ENCODE measurements at regions not wholly inside any gene's neighbourhood (a gene's known extent, or its start where the extent isn't known, plus 50 kb on each side); places are given as distances from the start of the nearest gene placed in this dataset.
"Not testable (repeated sequence)": the region's sequence is repeated elsewhere in the genome, so short reads cannot be mapped to it uniquely, and the experiment has no call there.

DNA sequence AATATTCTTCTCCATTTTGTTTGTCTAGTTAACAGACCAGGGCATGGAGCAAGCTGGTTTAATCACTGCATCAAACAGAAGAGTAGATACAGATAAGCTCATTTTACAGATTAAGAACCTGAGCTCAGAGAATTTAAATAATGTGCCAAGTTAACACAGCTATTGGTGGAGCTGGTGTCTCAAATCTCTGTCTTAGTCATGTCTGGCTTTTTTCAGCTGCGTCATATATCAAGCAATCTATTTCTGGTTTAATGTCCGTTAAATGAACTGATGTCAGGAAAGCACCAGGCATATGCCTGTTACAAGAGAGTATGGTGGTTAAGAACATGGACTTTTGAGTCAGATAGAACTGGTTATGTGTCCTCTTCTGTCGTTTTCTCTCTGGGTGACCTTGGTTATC, 79.8 kb upstream of the ADGRA3 start:
- H3K9ac ChIP-seq (ENCODE audit: low read depth in 2 of 2, low read length in 2 of 2): no peak overlapping the region
- TF ChIP-seq, protein P1, sequence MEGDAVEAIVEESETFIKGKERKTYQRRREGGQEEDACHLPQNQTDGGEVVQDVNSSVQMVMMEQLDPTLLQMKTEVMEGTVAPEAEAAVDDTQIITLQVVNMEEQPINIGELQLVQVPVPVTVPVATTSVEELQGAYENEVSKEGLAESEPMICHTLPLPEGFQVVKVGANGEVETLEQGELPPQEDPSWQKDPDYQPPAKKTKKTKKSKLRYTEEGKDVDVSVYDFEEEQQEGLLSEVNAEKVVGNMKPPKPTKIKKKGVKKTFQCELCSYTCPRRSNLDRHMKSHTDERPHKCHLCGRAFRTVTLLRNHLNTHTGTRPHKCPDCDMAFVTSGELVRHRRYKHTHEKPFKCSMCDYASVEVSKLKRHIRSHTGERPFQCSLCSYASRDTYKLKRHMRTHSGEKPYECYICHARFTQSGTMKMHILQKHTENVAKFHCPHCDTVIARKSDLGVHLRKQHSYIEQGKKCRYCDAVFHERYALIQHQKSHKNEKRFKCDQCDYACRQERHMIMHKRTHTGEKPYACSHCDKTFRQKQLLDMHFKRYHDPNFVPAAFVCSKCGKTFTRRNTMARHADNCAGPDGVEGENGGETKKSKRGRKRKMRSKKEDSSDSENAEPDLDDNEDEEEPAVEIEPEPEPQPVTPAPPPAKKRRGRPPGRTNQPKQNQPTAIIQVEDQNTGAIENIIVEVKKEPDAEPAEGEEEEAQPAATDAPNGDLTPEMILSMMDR (IDR thresholded peaks at IDR 0.05): no peak
- no peaks in the 10 kb centered on the region for H3K27me3 ChIP-seq
- no peaks in the 10 kb centered on the region for H3K4me1 ChIP-seq
- no peaks in the 10 kb centered on the region for H3K36me3 ChIP-seq
- no peak overlapping the region for H3K4me3 ChIP-seq
- no peak overlapping the region for H3K27ac ChIP-seq
- intact Hi-C loops (cut with DNase I): no loop called here
- no peaks in the 10 kb centered on the region for H3K9me3 ChIP-seq
- DNase-seq: no peak

DNA sequence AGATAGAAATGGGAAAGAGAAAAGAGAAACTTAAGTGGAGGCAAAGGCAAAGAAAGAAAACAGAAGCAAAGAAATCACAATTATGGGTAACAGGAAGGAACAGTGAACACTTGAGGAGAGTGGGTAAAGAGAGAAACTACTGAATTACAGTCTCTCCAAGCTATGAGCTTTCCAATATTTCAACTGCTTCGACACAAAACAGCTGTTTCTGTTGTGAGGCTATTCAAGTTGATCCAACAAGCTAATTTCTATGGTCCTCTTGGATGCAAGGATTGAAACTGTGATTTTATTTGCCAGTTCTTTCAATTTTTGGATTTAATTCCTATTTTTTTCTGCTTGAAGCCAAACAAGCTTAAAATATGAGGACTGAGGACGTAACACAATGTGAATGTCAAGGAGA, 80.5 kb upstream of the ADGRA3 start:
- Histone ChIP-seq H3K4me1 (no peaks in the 10 kb centered on the region), H3K9me3 (no peaks in the 10 kb centered on the region), H3K27ac (no peak overlapping the region), H3K36me3 (no peaks in the 10 kb centered on the region), H3K4me3 (no peak overlapping the region), H3K9ac (ENCODE audit: low read depth in 2 of 2, low read length in 2 of 2) (no peak overlapping the region), H3K27me3 (no peaks in the 10 kb centered on the region)
- intact Hi-C loops (cut with DNase I): no loop called here
- no peak for DNase-seq
- TF ChIP-seq, protein P1 (IDR thresholded peaks at IDR 0.05): no peak

DNA sequence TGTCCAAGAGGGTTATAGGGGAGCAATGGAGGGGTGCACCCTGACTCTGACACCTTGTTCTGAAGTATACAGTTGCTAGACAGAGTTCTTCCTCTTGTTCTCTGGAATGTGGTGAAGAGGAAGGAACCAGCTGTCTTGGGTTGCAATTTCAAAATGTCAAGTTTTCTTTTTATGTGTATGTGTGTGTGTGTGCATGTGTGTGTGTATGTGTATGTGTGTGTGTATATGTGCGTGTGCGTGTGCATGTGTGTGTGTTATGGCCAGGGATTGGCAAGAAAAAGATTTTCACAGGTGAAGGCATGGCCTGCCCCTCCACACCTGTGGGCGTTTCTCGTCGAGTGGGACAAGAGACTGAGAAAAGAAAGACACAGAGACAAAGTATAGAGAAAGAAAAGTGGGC, 81.6 kb upstream of the ADGRA3 start:
- H3K4me3 ChIP-seq: no peak overlapping the region
- H3K9ac ChIP-seq (ENCODE audit: low read depth in 2 of 2, low read length in 2 of 2): no peak overlapping the region
- H3K9me3 ChIP-seq: no peaks in the 10 kb centered on the region
- no peak overlapping the region for H3K27ac ChIP-seq
- TF ChIP-seq, protein P1 (IDR thresholded peaks at IDR 0.05): no peak
- no peaks in the 10 kb centered on the region for H3K27me3 ChIP-seq
- intact Hi-C loops (cut with DNase I): no loop called here
- H3K36me3 ChIP-seq: no peaks in the 10 kb centered on the region
- DNase-seq: no peak
- no peaks in the 10 kb centered on the region for H3K4me1 ChIP-seq

DNA sequence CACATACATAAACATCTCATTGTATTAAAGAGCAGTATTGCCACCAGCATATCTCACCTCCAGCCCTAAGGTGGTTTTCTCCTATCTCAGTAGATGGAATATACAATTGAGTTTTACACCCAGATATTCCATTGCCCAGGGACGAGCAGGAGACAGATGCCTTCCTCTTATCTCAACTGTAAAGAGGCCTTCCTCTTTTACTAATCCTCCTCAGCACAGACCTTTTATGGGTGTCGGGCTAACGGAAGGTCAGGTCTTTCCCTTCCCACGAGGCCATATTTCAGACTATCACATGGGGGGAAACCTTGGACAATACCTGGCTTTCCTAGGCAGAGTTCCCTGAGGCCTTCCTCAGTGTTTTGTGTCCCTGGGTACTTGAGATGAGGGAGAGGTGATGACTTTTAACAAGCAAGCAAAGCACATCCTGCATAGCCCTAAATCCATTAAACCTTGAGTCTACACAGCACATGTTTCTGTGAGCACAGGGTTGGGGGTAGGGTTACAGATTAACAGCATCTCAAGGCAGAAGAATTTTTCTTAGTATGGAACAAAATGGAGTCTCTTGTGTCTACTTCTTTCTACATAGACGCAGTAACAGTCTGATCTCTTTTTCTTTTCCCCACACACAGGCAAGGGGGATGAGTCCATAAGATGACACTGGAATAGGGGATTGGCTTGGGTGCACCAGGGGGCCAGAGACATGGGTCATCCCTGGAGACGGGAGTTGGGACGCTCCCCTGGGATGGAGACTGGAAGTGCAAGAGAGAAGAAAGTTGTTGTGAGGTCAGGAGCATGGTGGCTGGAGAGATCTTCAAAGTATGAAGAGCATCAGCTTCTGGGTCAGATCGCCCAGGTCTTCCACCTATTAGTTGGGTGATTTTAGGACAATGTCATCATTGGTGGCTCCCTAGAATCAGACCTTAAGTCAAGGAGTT, 82.5 kb upstream of the ADGRA3 start:
- intact Hi-C loops (cut with DNase I); H3K27me3 ChIP-seq; H3K36me3 ChIP-seq; H3K4me3 ChIP-seq; H3K9me3 ChIP-seq; H3K4me1 ChIP-seq; H3K27ac ChIP-seq; DNase-seq: not testable (repeated sequence)
- peak overlapping the region in 1 of 2 donors; percentile 12 for H3K9ac ChIP-seq (ENCODE audit: low read depth in 2 of 2, low read length in 2 of 2)

DNA sequence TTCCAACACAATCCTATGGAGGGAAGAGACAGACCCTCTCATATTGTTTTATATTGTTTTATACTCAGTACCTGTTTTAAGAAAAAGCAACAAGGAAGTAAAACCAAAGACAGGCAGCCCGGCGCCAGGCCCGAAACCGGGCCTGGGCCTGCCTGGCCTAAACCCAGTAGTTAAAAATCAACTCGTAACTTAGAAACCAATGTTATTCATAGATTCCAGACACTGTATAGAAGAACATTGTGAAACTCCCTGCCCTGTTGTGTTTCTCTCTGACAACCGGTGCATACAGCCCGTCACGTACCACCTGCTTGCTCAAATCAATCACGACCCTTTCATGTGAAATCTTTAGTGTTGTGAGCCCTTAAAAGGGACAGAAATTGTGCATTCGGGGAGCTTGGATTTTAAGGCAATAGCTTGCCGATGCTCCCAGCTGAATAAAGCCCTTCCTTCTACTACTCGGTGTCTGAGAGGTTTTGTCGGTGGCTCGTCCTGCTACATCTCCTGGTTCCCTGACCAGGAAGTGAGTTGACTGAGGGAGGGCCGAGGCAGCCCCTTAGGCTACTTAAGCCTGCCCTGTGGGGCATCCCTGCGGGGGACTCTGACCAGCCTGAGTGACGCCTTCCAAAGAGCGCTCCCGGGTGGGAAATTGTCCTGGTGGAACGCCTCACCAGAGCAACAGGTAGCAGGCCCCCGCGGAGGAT, 83.5 kb upstream of the ADGRA3 start:
- DNase-seq; intact Hi-C loops (cut with DNase I): not testable (repeated sequence)

DNA sequence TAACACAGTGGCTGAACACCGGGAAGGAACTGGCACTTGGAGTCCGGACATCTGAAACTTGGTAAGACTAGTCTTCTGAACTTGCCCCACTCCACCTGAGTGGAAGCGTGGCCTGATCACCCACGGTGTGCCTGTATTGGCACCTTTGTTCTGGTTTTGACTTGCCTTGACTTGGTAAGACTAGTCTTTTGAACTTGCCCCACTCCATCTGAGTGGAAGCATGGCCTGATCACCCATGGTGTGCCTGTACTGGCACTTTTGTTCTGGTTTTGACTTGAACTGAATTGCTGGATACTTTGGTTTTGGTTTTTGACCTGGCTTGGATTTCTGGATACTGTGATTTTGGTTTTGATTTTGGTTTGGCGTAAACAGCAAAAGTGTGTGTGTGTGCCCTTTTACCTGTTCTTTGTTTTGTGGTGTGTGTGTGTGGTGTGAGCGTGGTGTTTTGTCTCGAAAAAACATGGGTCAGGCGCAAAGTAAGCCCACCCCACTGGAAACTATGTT, 84.1 kb upstream of the ADGRA3 start:
- DNase-seq, H3K27ac ChIP-seq: not testable (repeated sequence)

More for the DNA sequence above, 83.5 kb upstream of the ADGRA3 start:
- not testable (repeated sequence) for H3K9ac ChIP-seq (ENCODE audit: low read depth in 2 of 2, low read length in 2 of 2); H3K4me3 ChIP-seq; H3K36me3 ChIP-seq; H3K27me3 ChIP-seq; H3K4me1 ChIP-seq; H3K9me3 ChIP-seq; H3K27ac ChIP-seq

DNA sequence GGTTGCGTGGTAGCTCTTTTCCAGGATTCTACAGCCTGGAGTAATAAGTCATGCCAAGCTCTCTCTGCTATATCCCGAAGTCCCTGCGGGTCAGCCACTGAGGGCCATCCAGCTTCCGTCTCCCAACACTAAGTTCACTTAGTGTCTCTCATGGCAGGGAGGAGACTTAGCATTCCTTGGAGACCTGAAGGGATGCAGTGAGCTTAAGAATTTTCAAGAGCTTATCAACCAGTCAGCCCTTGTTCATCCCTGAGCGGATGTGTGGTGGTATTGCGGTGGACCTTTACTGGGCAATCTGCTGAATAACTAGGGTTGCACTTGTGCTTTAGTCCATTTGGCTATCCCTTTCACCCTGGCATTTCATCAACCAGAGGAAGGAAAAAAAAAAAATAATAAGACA, 85.8 kb upstream of the ADGRA3 start:
- H3K9ac ChIP-seq (ENCODE audit: low read depth in 2 of 2, low read length in 2 of 2); H3K4me3 ChIP-seq; H3K9me3 ChIP-seq; DNase-seq; H3K4me1 ChIP-seq; H3K27me3 ChIP-seq; H3K27ac ChIP-seq; H3K36me3 ChIP-seq: not testable (repeated sequence)
- intact Hi-C loops (cut with DNase I): loop anchor here (10.0 kb wide), 1 partner anchor 77 kb away; no protein-coding TSS in a partner anchor

More for the DNA sequence above, 84.1 kb upstream of the ADGRA3 start:
- not testable (repeated sequence) for H3K9me3 ChIP-seq; H3K27me3 ChIP-seq; H3K4me1 ChIP-seq; H3K36me3 ChIP-seq; H3K9ac ChIP-seq (ENCODE audit: low read depth in 2 of 2, low read length in 2 of 2); H3K4me3 ChIP-seq
- intact Hi-C loops (cut with DNase I): loop anchor here (10.0 kb wide), 1 partner anchor 75 kb away; no protein-coding TSS in a partner anchor
